ENCODE measurements at regions not wholly inside any gene's neighbourhood (a gene's known extent, or its start where the extent isn't known, plus 50 kb on each side); places are given as distances from the start of the nearest gene placed in this dataset.

- DNase-seq = no peak
Observed at GRCh38 chr11:91854780-91855179, 369.8 kb upstream of the FAT3 start.

GRCh38 chr11:91854171-91854570 lies 370.4 kb upstream of the FAT3 start:
- no peak for DNase-seq

GRCh38 chr11:91851908-91852307 lies 372.7 kb upstream of the FAT3 start:
- DNase-seq = no peak

- DNase-seq = no peak
Observed at GRCh38 chr11:91850533-91851275, 373.9 kb upstream of the FAT3 start.

- no peak for DNase-seq
Observed at GRCh38 chr11:91850021-91850420, 374.6 kb upstream of the FAT3 start.

GRCh38 chr11:91846649-91847048 lies 378.0 kb upstream of the FAT3 start:
- DNase-seq = no peak

GRCh38 chr11:91846002-91846401 lies 378.6 kb upstream of the FAT3 start:
- no peak for DNase-seq

GRCh38 chr11:91840640-91841240 lies 383.9 kb upstream of the FAT3 start:
- no peak for DNase-seq

GRCh38 chr11:91837411-91838330 lies 386.9 kb upstream of the FAT3 start:
- no peak for DNase-seq

GRCh38 chr11:91835051-91835560 lies 389.5 kb upstream of the FAT3 start:
- no peak for DNase-seq

GRCh38 chr11:91828901-91829300 lies 395.7 kb upstream of the FAT3 start:
- DNase-seq = no peak

GRCh38 chr11:91825777-91826176 lies 398.8 kb upstream of the FAT3 start:
- no peak for DNase-seq

GRCh38 chr11:91823252-91823830 lies 401.3 kb upstream of the FAT3 start:
- no peak for DNase-seq

- DNase-seq = no peak
Observed at GRCh38 chr11:91822805-91823204, 401.8 kb upstream of the FAT3 start.

- DNase-seq = no peak
Observed at GRCh38 chr11:91820709-91821108, 403.9 kb upstream of the FAT3 start.

- no peak for DNase-seq
Observed at GRCh38 chr11:91819777-91820176, 404.8 kb upstream of the FAT3 start.

GRCh38 chr11:91819195-91819594 lies 405.4 kb upstream of the FAT3 start:
- no peak for DNase-seq

- no peak for DNase-seq
Observed at GRCh38 chr11:91817996-91818395, 406.6 kb upstream of the FAT3 start.

- no peak for DNase-seq
Observed at GRCh38 chr11:91813263-91813662, 411.4 kb upstream of the FAT3 start.

GRCh38 chr11:91810871-91811270 lies 413.7 kb upstream of the FAT3 start:
- DNase-seq = no peak

- DNase-seq = no peak
Observed at GRCh38 chr11:91805293-91805692, 419.3 kb upstream of the FAT3 start.

GRCh38 chr11:91804042-91804441 lies 420.6 kb upstream of the FAT3 start:
- DNase-seq = no peak

GRCh38 chr11:91802475-91802874 lies 422.1 kb upstream of the FAT3 start:
- DNase-seq = no peak

Data from activated CD4-positive, alpha-beta T cell treated with anti-CD3 and anti-CD28 coated beads for 48 hours (primary cell).